IMR-90 (cell line): ENCODE measurements at regions not wholly inside any gene's neighbourhood (a gene's known extent, or its start where the extent isn't known, plus 50 kb on each side); places are given as distances from the start of the nearest gene placed in this dataset.
A peak's percentile ranks its signal among the peaks of the same experiment; 100 is the strongest.

Experiments
- ATAC-seq: fragments of 200-7000 bp; cut with Tn5 transposase; 2 replicates; pipeline ENCODE4 v1.9.1; 2020; ENCODE audit warnings: low read depth, mild to moderate bottlenecking, moderate library complexity
- BruUV-seq: library from RNA; stranded (reverse); fragments of 400-500 nt; replicated peaks from 2 replicates; lab custom pipeline; 2021; lab: Mats Ljungman, UMichigan
- CTCF ChIA-PET: fragments of 300-600 bp; formaldehyde crosslinking; extraction: SDS; loops from one replicate; lab custom pipeline; 2021; ENCODE audit warnings: antibody characterized with exemption; lab: Yijun Ruan, JAX
- POLR2A ChIA-PET: fragments of 300-600 bp; sonication (Branson Sonifier 250); formaldehyde crosslinking; loops from one replicate; lab custom pipeline; 2022; ENCODE audit warnings: antibody characterized with exemption; ENCODE audit not compliant: unreplicated experiment; lab: Charles Lee
- DNase-seq: peaks from one replicate; pipeline ENCODE4 v3.0.0; 2013
- H2AFZ ChIP-seq: replicated peaks from 2 replicates; pipeline ENCODE3; 2013; ENCODE audit warnings: low read length, mild to moderate bottlenecking; ENCODE audit not compliant: poor library complexity
- H2AK5ac ChIP-seq: 2 replicates; pipeline ENCODE4 v1.6.1; 2013; ENCODE audit warnings: low read depth, low read length, inconsistent platforms
- H2AK9ac ChIP-seq: replicated peaks from 2 replicates; pipeline ENCODE3; 2013; ENCODE audit warnings: mild to moderate bottlenecking, low read depth, low read length, moderate library complexity; ENCODE audit not compliant: poor library complexity
- H2BK120ac ChIP-seq: 2 replicates; pipeline ENCODE4 v1.6.1; 2013; ENCODE audit warnings: low read depth, low read length, inconsistent platforms
- H2BK15ac ChIP-seq: 3 replicates; pipeline ENCODE4 v1.6.1; 2013; ENCODE audit warnings: low read depth, low read length, inconsistent platforms
- H2BK20ac ChIP-seq: 2 replicates; pipeline ENCODE4 v1.6.1; 2013; ENCODE audit warnings: low read depth, mild to moderate bottlenecking, inconsistent platforms, low read length, moderate library complexity
- H2BK5ac ChIP-seq: 2 replicates; pipeline ENCODE4 v1.6.1; 2013; ENCODE audit warnings: mild to moderate bottlenecking, low read depth, low read length, inconsistent platforms; ENCODE audit not compliant: poor library complexity, severe bottlenecking
- H3K14ac ChIP-seq: replicated peaks from 2 replicates; pipeline ENCODE4 v1.6.1; 2013; ENCODE audit warnings: low read depth, low read length, inconsistent platforms
- H3K18ac ChIP-seq: 2 replicates; pipeline ENCODE4 v1.6.1; 2013; ENCODE audit warnings: low read depth, low read length, control low read depth
- H3K23ac ChIP-seq: 2 replicates; pipeline ENCODE4 v1.6.1; 2013; ENCODE audit warnings: low read depth, low read length, inconsistent platforms
- H3K27ac ChIP-seq: 2 replicates; pipeline ENCODE4 v1.5.1; 2013; ENCODE audit warnings: mild to moderate bottlenecking, control low read depth, low read length; ENCODE audit not compliant: insufficient read depth
- H3K27me3 ChIP-seq: 2 replicates; pipeline ENCODE4 v1.6.1; 2013; ENCODE audit warnings: low read length; ENCODE audit not compliant: control insufficient read depth, insufficient read depth
- H3K36me3 ChIP-seq: 2 replicates; pipeline ENCODE4 v1.6.1; 2013; ENCODE audit warnings: low read length, mixed read lengths; ENCODE audit not compliant: control insufficient read depth, insufficient read depth
- H3K4ac ChIP-seq: 2 replicates; pipeline ENCODE4 v1.6.1; 2013; ENCODE audit warnings: low read depth, low read length, inconsistent platforms
- H3K4me1 ChIP-seq: 2 replicates; pipeline ENCODE4 v1.6.1; 2013; ENCODE audit warnings: low read length, mixed read lengths; ENCODE audit not compliant: control insufficient read depth, insufficient read depth
- H3K4me2 ChIP-seq: 2 replicates; pipeline ENCODE4 v1.6.1; 2013; ENCODE audit warnings: low read depth, mild to moderate bottlenecking, control low read depth, low read length, moderate library complexity
- H3K4me3 ChIP-seq: 2 replicates; pipeline ENCODE4 v1.5.1; 2013; ENCODE audit warnings: low read depth, mild to moderate bottlenecking, control low read depth, low read length, moderate library complexity; ENCODE audit not compliant: insufficient read depth
- H3K56ac ChIP-seq: 2 replicates; pipeline ENCODE4 v1.6.1; 2013; ENCODE audit warnings: low read length, inconsistent platforms; ENCODE audit not compliant: insufficient read depth; ENCODE audit errors: extremely low read depth
- H3K79me1 ChIP-seq, 2 experiments: 2 replicates each; pipeline ENCODE4 v1.6.1; 2013; ENCODE audit warnings: low read length in 2 of 2, inconsistent platforms in 1 of 2, low read depth in 1 of 2
- H3K9ac ChIP-seq: 2 replicates; pipeline ENCODE4 v1.6.1; 2013; ENCODE audit warnings: low read depth, low read length, control low read depth
- H3K9me1 ChIP-seq: 2 replicates; pipeline ENCODE4 v1.6.1; 2013; ENCODE audit warnings: low read length, inconsistent platforms; ENCODE audit not compliant: insufficient read depth
- H3K9me3 ChIP-seq: 2 replicates; pipeline ENCODE4 v1.6.1; 2013; ENCODE audit warnings: low read length; ENCODE audit not compliant: control insufficient read depth, insufficient read depth
- H4K20me1 ChIP-seq: 2 replicates; pipeline ENCODE4 v1.6.1; 2013; ENCODE audit warnings: low read length, inconsistent platforms; ENCODE audit not compliant: insufficient read depth
- H4K5ac ChIP-seq: 2 replicates; pipeline ENCODE4 v1.6.1; 2013; ENCODE audit warnings: mild to moderate bottlenecking, low read depth, low read length, control low read depth
- H4K8ac ChIP-seq, 2 experiments: 2 replicates each; pipeline ENCODE4 v1.6.1; 2013; ENCODE audit warnings: low read depth in 2 of 2, low read length in 2 of 2, control low read depth in 1 of 2, inconsistent platforms in 1 of 2
- H4K91ac ChIP-seq: 2 replicates; pipeline ENCODE4 v1.6.1; 2013; ENCODE audit warnings: low read depth, low read length, inconsistent platforms; ENCODE audit not compliant: insufficient read depth
- CEBPB ChIP-seq: IDR thresholded peaks from 2 replicates; pipeline ENCODE4 v1.6.1; 2012; ENCODE audit warnings: low read depth, low read length, improper control_type of control experiment
- CHD1 ChIP-seq: IDR thresholded peaks from 2 replicates; pipeline ENCODE4 v1.6.1; 2012; ENCODE audit warnings: low read depth, low read length, improper control_type of control experiment
- FOS ChIP-seq: fragments of 150-350 bp; IDR thresholded peaks from 2 replicates; pipeline ENCODE4 v1.6.1; 2016; ENCODE audit warnings: low read depth, low read length
- MAFK ChIP-seq: IDR thresholded peaks from 2 replicates; pipeline ENCODE4 v1.6.1; 2012; ENCODE audit warnings: low read depth, low read length, improper control_type of control experiment
- MAZ ChIP-seq: IDR thresholded peaks from 2 replicates; pipeline ENCODE4 v1.6.1; 2012; ENCODE audit warnings: low read depth, mild to moderate bottlenecking, low read length, improper control_type of control experiment, moderate library complexity, borderline replicate concordance
- SMC3 ChIP-seq: fragments of 150-350 bp; IDR thresholded peaks from 2 replicates; pipeline ENCODE4 v1.6.1; 2016; ENCODE audit warnings: low read depth, mild to moderate bottlenecking, antibody characterized with exemption, low read length, moderate library complexity
- WGBS, 2 experiments: methylation state at CpG; one replicate each; pipeline versions ENCODE4 v1.1.5 to v1.1.7; 2013; ENCODE audit warnings: missing lambda C conversion rate in 2 of 2; ENCODE audit not compliant: insufficient read length in 1 of 2; ENCODE audit errors: extremely low coverage in 2 of 2; 5-methylcytosine and 5-hydroxymethylcytosine counted together
- dilution Hi-C: fragments of 300-500 bp; cut with HindIII; formaldehyde crosslinking; loops from one replicate; pipeline ENCODE4 v1.14.3; 2018; ENCODE audit warnings: low sequenced_read_pairs; ENCODE audit not compliant: unreplicated experiment
- in situ Hi-C: fragments of 300-500 bp; cut with MboI; formaldehyde crosslinking; loops from 3 replicates; pipeline ENCODE4 v1.14.3; 2019; ENCODE audit warnings: low sequenced_read_pairs, inconsistent platforms, mixed read lengths
- intact Hi-C: fragments of 100-400 bp; cut with micrococcal nuclease; formaldehyde crosslinking; loops from 2 replicates; pipeline ENCODE4 v1.10.0; 2022

GRCh38 chr3:69687641-69688040, 51.6 kb upstream of the MITF start:
- Histone ChIP-seq H2AK5ac (no peak overlapping the region), H4K8ac (no peak overlapping the region), H3K23ac (no peak overlapping the region), H3K56ac (no peak overlapping the region), H2BK120ac (no peak overlapping the region), H3K9me3 (no peaks in the 10 kb centered on the region), H3K27ac (no peak overlapping the region), H2BK15ac (no peak overlapping the region), H3K9ac (no peak overlapping the region), H3K36me3 (no peaks in the 10 kb centered on the region), H2AK9ac (no peak overlapping the region), H3K4me2 (no peak overlapping the region), H3K4ac (peak overlapping the region; percentile 42; the same call in 1 of the 2 replicates), H2AFZ (no peak overlapping the region), H3K4me1 (peaks cover 9% of the 10 kb centered on the region), H3K4me3 (no peak overlapping the region), H3K9me1 (peaks cover 7% of the 10 kb centered on the region; the same call in 1 of the 2 replicates), H3K18ac (0 out of 2 replicates have a peak overlapping the region, but pooled peaks have one; percentile 35), H3K27me3 (peaks cover 8% of the 10 kb centered on the region), H3K79me1 (no peaks in the 10 kb centered on the region), H3K14ac (no peak overlapping the region), H4K20me1 (no peaks in the 10 kb centered on the region), H4K5ac (no peak overlapping the region), H4K91ac (no peak overlapping the region), H2BK5ac (no peak overlapping the region), H2BK20ac (no peak overlapping the region)
- WGBS, 2 experiments = no CpG with 5 or more reads among the region's 5 CpGs
- in situ Hi-C loops = no loop called here
- BruUV-seq = no TSS peak
- dilution Hi-C loops = loop anchor here (25.0 kb wide), 1 partner anchor 250 kb away; no protein-coding TSS in a partner anchor
- ATAC-seq = no peak
- ChIA-PET POLR2A (interaction anchor here (0.6 kb wide), 1 partner anchor 97 kb away, joined by 3 read pairs; no protein-coding TSS in a partner anchor), CTCF (no interaction called here)
- TF ChIP-seq CHD1 = no peak
- TF ChIP-seq MAZ = no peak
- TF ChIP-seq SMC3 = no peak
- TF ChIP-seq FOS = no peak
- no peak for TF ChIP-seq CEBPB
- no peak for TF ChIP-seq MAFK
- DNase-seq = no peak
- intact Hi-C loops = no loop called here
